GM12878 (cell line): ENCODE measurements at regions not wholly inside any gene's neighbourhood (a gene's known extent, or its start where the extent isn't known, plus 50 kb on each side); places are given as distances from the start of the nearest gene placed in this dataset.

Experiments used
- ATAC-seq: fragments of 200-7000 bp; cut with Tn5 transposase; 3 replicates; pipeline ENCODE4 v1.9.1; 2020; ENCODE audit warnings: mild to moderate bottlenecking, moderate library complexity
- BruUV-seq: library from RNA; stranded (reverse); fragments of 400-500 nt; replicated peaks from 2 replicates; lab custom pipeline; 2021; lab: Mats Ljungman, UMichigan
- CTCF ChIA-PET: fragments of 300-600 bp; sonication (Branson Sonifier 250); formaldehyde crosslinking; extraction: SDS; loops from one replicate; lab custom pipeline; 2021; ENCODE audit warnings: inconsistent platforms; lab: Yijun Ruan, JAX
- POLR2A ChIA-PET: fragments of 350-600 bp; formaldehyde crosslinking; extraction: SDS; loops from one replicate; lab custom pipeline; 2021; ENCODE audit warnings: inconsistent platforms; lab: Charles Lee
- RAD21 ChIA-PET: fragments of 300-600 bp; sonication (Branson Sonifier 250); formaldehyde crosslinking; loops from one replicate; lab custom pipeline; 2023; ENCODE audit warnings: antibody characterized with exemption; ENCODE audit not compliant: unreplicated experiment; lab: Charles Lee
- SMC1A ChIA-PET: fragments of 300-600 bp; sonication (Branson Sonifier 250); formaldehyde crosslinking; loops from one replicate; lab custom pipeline; 2023; ENCODE audit not compliant: unreplicated experiment, uncharacterized antibody; lab: Charles Lee
- DNase-seq: peaks from one replicate; pipeline ENCODE4 v3.0.0-alpha.2; 2011; ENCODE audit warnings: low read depth, low spot score
- FAIRE-seq: peaks from 3 replicates; lab custom pipeline; 2011; peaks lifted over from hg19 to GRCh38; lab: Jason Lieb, UNC
- H2AFZ ChIP-seq: 2 replicates; pipeline ENCODE4 v1.6.0; 2011; ENCODE audit warnings: low read depth, low read length, control low read depth; ENCODE audit not compliant: control insufficient read depth
- H3K27ac ChIP-seq: 2 replicates; pipeline ENCODE4 v1.5.1; 2011; ENCODE audit warnings: control low read depth; ENCODE audit not compliant: control insufficient read depth, insufficient read depth
- H3K27me3 ChIP-seq, 2 experiments: replicated peaks in 1 of 2; 2 replicates each; pipeline versions ENCODE4 v1.6.0 to v1.6.1; 2011; ENCODE audit warnings: low read length in 1 of 2; ENCODE audit not compliant: control insufficient read depth in 2 of 2, insufficient read depth in 2 of 2
- H3K36me3 ChIP-seq, 2 experiments: 2 replicates each; pipeline ENCODE4 v1.5.1; 2011; ENCODE audit warnings: low read length in 1 of 2; ENCODE audit not compliant: control insufficient read depth in 2 of 2, insufficient read depth in 2 of 2
- H3K4me1 ChIP-seq: 2 replicates; pipeline ENCODE4 v1.6.1; 2011; ENCODE audit warnings: mild to moderate bottlenecking, low read length, moderate library complexity, mixed read lengths; ENCODE audit not compliant: control insufficient read depth, insufficient read depth
- H3K4me2 ChIP-seq: 2 replicates; pipeline ENCODE4 v1.6.0; 2011; ENCODE audit warnings: control low read depth; ENCODE audit not compliant: control insufficient read depth, insufficient read depth
- H3K4me3 ChIP-seq: fragments of 200-600 bp; sonication (generic); 2 replicates; pipeline ENCODE4 v1.5.1; 2016
- H3K79me2 ChIP-seq: 2 replicates; pipeline ENCODE4 v1.6.0; 2011; ENCODE audit warnings: low read length; ENCODE audit not compliant: control insufficient read depth, insufficient read depth
- H3K9ac ChIP-seq: 2 replicates; pipeline ENCODE4 v1.8.0; 2011; ENCODE audit warnings: low read length, control low read depth, mixed read lengths; ENCODE audit not compliant: control insufficient read depth, insufficient read depth
- H3K9me3 ChIP-seq: replicated peaks from 3 replicates; pipeline ENCODE4 v1.5.1; 2011; ENCODE audit warnings: mild to moderate bottlenecking, low read length; ENCODE audit not compliant: control insufficient read depth, insufficient read depth
- H4K20me1 ChIP-seq: 2 replicates; pipeline ENCODE4 v1.6.0; 2011; ENCODE audit not compliant: control insufficient read depth, insufficient read depth
- ATF7 ChIP-seq: fragments of 450-650 bp; IDR thresholded peaks from 2 replicates; pipeline ENCODE4 v1.6.1; 2016; ENCODE audit warnings: low read depth, mild to moderate bottlenecking
- CHD4 ChIP-seq: fragments of 200-600 bp; sonication (generic); IDR thresholded peaks from 2 replicates; pipeline ENCODE4 v1.6.1; 2016; ENCODE audit warnings: mild to moderate bottlenecking
- LARP7 ChIP-seq: fragments of 450-650 bp; IDR thresholded peaks from 2 replicates; pipeline ENCODE4 v1.6.1; 2017; ENCODE audit warnings: mild to moderate bottlenecking
- NFYB ChIP-seq: IDR thresholded peaks from 2 replicates; pipeline ENCODE4 v1.6.1; 2011; ENCODE audit warnings: low read depth, mild to moderate bottlenecking, low read length, improper control_type of control experiment, moderate library complexity; ENCODE audit not compliant: insufficient read depth
- PAX5 ChIP-seq: IDR thresholded peaks from 2 replicates; pipeline ENCODE4 v1.6.1; 2011; ENCODE audit warnings: low read depth, low read length, borderline replicate concordance
- REST ChIP-seq: IDR thresholded peaks from 2 replicates; pipeline ENCODE4 v1.6.1; 2012; ENCODE audit warnings: mild to moderate bottlenecking, low read depth, low read length
- TCF12 ChIP-seq: IDR thresholded peaks from 2 replicates; pipeline ENCODE4 v1.6.1; 2011; ENCODE audit warnings: low read depth, mild to moderate bottlenecking, low read length
- USF1 ChIP-seq: IDR thresholded peaks from 2 replicates; pipeline ENCODE4 v1.6.1; 2011; ENCODE audit warnings: borderline replicate concordance, low read depth, mild to moderate bottlenecking, moderate library complexity, mixed read lengths, low read length; ENCODE audit not compliant: insufficient read depth; ENCODE audit errors: extremely low read length
- WRNIP1 ChIP-seq: IDR thresholded peaks from 2 replicates; pipeline ENCODE4 v1.6.1; 2011; ENCODE audit warnings: low read depth, low read length, improper control_type of control experiment, borderline replicate concordance
- ZBTB33 ChIP-seq: fragments of 450-650 bp; IDR thresholded peaks from 2 replicates; pipeline ENCODE4 v1.6.1; 2017; ENCODE audit warnings: mild to moderate bottlenecking
- ZNF274 ChIP-seq: IDR thresholded peaks from one replicate; pipeline ENCODE4 v1.8.0; 2011; ENCODE audit not compliant: insufficient read length, insufficient read depth
- ZSCAN29 ChIP-seq: fragments of 450-650 bp; IDR thresholded peaks from 2 replicates; pipeline ENCODE4 v1.6.1; 2017; ENCODE audit warnings: mild to moderate bottlenecking, moderate library complexity
- WGBS: methylation state at CpG from one replicate; pipeline ENCODE4 v1.1.6; 2016; ENCODE audit warnings: low lambda C conversion rate; ENCODE audit not compliant: insufficient replicate concordance, insufficient coverage; ENCODE audit errors: missing lambda C conversion rate; 5-methylcytosine and 5-hydroxymethylcytosine counted together
- in situ Hi-C: fragments of 300-500 bp; cut with MboI; formaldehyde crosslinking; loops from 9 replicates; pipeline ENCODE4 v1.14.3; 2018; ENCODE audit warnings: mixed read lengths
- intact Hi-C: fragments of 100-400 bp; cut with micrococcal nuclease; formaldehyde crosslinking; loops from one replicate; pipeline ENCODE4 v1.14.2; 2022; ENCODE audit not compliant: unreplicated experiment
- TF ChIP-seq, protein P1 (sequence below): fragments of 450-650 bp; IDR thresholded peaks from 2 replicates; pipeline ENCODE4 v1.6.1; 2017; ENCODE audit warnings: mild to moderate bottlenecking, moderate library complexity
- TF ChIP-seq, protein P2 (sequence below): IDR thresholded peaks from 2 replicates; pipeline ENCODE4 v1.6.1; 2011; ENCODE audit warnings: mild to moderate bottlenecking, low read depth, low read length, moderate library complexity; ENCODE audit not compliant: insufficient replicate concordance

DNA sequence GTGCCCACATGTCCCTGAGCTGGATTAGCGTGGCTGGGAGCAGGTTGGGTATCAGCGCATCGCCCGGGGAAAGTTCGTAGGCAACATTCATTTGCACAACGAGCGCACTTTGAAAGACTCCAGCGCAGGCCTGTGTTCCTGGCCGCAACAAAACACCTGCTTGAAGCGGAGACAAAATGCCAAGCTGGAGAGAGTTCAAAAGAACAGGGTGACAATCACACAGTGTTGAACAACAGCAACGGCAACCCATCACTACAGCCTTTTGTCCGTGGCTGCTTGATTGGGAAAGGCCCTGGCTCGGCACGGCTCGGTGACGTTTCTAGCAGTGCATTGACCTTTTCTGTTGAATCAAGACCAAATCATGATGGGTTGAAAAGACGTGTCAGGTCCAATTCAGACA is 336.3 kb downstream of the IRX1 start:
- Histone ChIP-seq H3K4me2 (no peak overlapping the region), H3K9me3 (no peaks in the 10 kb centered on the region; the same call in 2 of the 3 replicates), H3K4me1 (no peaks in the 10 kb centered on the region), H3K79me2 (no peaks in the 10 kb centered on the region), H3K27me3 (no peaks in the 10 kb centered on the region), H4K20me1 (no peaks in the 10 kb centered on the region), H3K27ac (no peak overlapping the region), H3K9ac (no peak overlapping the region), H2AFZ (no peak overlapping the region), H3K36me3 (no peaks in the 10 kb centered on the region), H3K4me3 (no peak overlapping the region)
- intact Hi-C loops: no loop called here
- FAIRE-seq (no peak), ATAC-seq (no peak), DNase-seq (no peak)
- in situ Hi-C loops: no loop called here
- 57% methylated on average over 17 of the region's 17 CpGs for WGBS
- TF ChIP-seq USF1 (no peak), PAX5 (no peak), TCF12 (no peak), NFYB (no peak), LARP7 (no peak), ZBTB33 (no peak), ZNF274 (no peak), WRNIP1 (no peak), CHD4 (no peak), ZSCAN29 (no peak), REST (no peak), ATF7 (no peak)
- TF ChIP-seq, protein P1, sequence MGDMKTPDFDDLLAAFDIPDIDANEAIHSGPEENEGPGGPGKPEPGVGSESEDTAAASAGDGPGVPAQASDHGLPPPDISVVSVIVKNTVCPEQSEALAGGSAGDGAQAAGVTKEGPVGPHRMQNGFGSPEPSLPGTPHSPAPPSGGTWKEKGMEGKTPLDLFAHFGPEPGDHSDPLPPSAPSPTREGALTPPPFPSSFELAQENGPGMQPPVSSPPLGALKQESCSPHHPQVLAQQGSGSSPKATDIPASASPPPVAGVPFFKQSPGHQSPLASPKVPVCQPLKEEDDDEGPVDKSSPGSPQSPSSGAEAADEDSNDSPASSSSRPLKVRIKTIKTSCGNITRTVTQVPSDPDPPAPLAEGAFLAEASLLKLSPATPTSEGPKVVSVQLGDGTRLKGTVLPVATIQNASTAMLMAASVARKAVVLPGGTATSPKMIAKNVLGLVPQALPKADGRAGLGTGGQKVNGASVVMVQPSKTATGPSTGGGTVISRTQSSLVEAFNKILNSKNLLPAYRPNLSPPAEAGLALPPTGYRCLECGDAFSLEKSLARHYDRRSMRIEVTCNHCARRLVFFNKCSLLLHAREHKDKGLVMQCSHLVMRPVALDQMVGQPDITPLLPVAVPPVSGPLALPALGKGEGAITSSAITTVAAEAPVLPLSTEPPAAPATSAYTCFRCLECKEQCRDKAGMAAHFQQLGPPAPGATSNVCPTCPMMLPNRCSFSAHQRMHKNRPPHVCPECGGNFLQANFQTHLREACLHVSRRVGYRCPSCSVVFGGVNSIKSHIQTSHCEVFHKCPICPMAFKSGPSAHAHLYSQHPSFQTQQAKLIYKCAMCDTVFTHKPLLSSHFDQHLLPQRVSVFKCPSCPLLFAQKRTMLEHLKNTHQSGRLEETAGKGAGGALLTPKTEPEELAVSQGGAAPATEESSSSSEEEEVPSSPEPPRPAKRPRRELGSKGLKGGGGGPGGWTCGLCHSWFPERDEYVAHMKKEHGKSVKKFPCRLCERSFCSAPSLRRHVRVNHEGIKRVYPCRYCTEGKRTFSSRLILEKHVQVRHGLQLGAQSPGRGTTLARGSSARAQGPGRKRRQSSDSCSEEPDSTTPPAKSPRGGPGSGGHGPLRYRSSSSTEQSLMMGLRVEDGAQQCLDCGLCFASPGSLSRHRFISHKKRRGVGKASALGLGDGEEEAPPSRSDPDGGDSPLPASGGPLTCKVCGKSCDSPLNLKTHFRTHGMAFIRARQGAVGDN: no peak
- TF ChIP-seq, protein P2, sequence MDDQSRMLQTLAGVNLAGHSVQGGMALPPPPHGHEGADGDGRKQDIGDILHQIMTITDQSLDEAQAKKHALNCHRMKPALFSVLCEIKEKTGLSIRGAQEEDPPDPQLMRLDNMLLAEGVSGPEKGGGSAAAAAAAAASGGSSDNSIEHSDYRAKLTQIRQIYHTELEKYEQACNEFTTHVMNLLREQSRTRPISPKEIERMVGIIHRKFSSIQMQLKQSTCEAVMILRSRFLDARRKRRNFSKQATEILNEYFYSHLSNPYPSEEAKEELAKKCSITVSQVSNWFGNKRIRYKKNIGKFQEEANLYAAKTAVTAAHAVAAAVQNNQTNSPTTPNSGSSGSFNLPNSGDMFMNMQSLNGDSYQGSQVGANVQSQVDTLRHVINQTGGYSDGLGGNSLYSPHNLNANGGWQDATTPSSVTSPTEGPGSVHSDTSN: no peak
- CTCF ChIA-PET: no interaction called here
- RAD21 ChIA-PET: no interaction called here
- BruUV-seq: no TSS peak
- SMC1A ChIA-PET: no interaction called here
- POLR2A ChIA-PET: no interaction called here
